Right hindlimb (tissue), 1 donor: ENCODE measurements at regions not wholly inside any gene's neighbourhood (a gene's known extent, or its start where the extent isn't known, plus 50 kb on each side); places are given as distances from the start of the nearest gene placed in this dataset.
"Not testable (repeated sequence)": the region's sequence is repeated elsewhere in the genome, so short reads cannot be mapped to it uniquely, and the experiment has no call there.

Experiments used
- DNase-seq: peaks from one replicate; pipeline ENCODE4 v3.0.0-alpha.2; 2018

GRCh38 chr7:73244782-73245311 lies 63.8 kb downstream of the NSUN5 start:
- DNase-seq = not testable (repeated sequence)

GRCh38 chr7:73234994-73235717 lies 73.5 kb downstream of the NSUN5 start:
- not testable (repeated sequence) for DNase-seq

GRCh38 chr7:73225745-73226144 lies 82.9 kb downstream of the NSUN5 start:
- peak; percentile 7 for DNase-seq

GRCh38 chr7:73221724-73222123 lies 86.9 kb downstream of the NSUN5 start:
- DNase-seq = not testable (repeated sequence)

GRCh38 chr7:73220766-73221370 lies 87.8 kb downstream of the NSUN5 start:
- not testable (repeated sequence) for DNase-seq

- DNase-seq = not testable (repeated sequence)
Measured at GRCh38 chr7:73220357-73220756, 88.3 kb downstream of the NSUN5 start.

- DNase-seq = not testable (repeated sequence)
Measured at GRCh38 chr7:73218802-73219201, 89.8 kb downstream of the NSUN5 start.

- DNase-seq = not testable (repeated sequence)
Measured at GRCh38 chr7:73216046-73216675, 92.5 kb downstream of the NSUN5 start.

- DNase-seq = not testable (repeated sequence)
Measured at GRCh38 chr7:73215232-73215631, 93.4 kb downstream of the NSUN5 start.

- DNase-seq = not testable (repeated sequence)
Measured at GRCh38 chr7:73214471-73214870, 94.2 kb downstream of the NSUN5 start.

- DNase-seq = not testable (repeated sequence)
Measured at GRCh38 chr7:73213076-73213475, 95.5 kb downstream of the NSUN5 start.

GRCh38 chr7:73205594-73205993 lies 103.0 kb downstream of the NSUN5 start:
- not testable (repeated sequence) for DNase-seq

- not testable (repeated sequence) for DNase-seq
Measured at GRCh38 chr7:73204898-73205297, 103.7 kb downstream of the NSUN5 start.

GRCh38 chr7:73203312-73203711 lies 105.3 kb downstream of the NSUN5 start:
- not testable (repeated sequence) for DNase-seq

GRCh38 chr7:73201264-73201663 lies 107.4 kb downstream of the NSUN5 start:
- DNase-seq = not testable (repeated sequence)

- not testable (repeated sequence) for DNase-seq
Measured at GRCh38 chr7:73200518-73201099, 108.0 kb downstream of the NSUN5 start.

GRCh38 chr7:73193991-73194390 lies 108.2 kb upstream of the SPDYE9 start:
- DNase-seq = not testable (repeated sequence)

- DNase-seq = not testable (repeated sequence)
Measured at GRCh38 chr7:73190483-73191155, 104.8 kb upstream of the SPDYE9 start.

- not testable (repeated sequence) for DNase-seq
Measured at GRCh38 chr7:73188287-73188686, 102.4 kb upstream of the SPDYE9 start.

GRCh38 chr7:73186589-73187309 lies 100.9 kb upstream of the SPDYE9 start:
- not testable (repeated sequence) for DNase-seq

GRCh38 chr7:73176813-73177212 lies 91.0 kb upstream of the SPDYE9 start:
- DNase-seq = not testable (repeated sequence)

- not testable (repeated sequence) for DNase-seq
Measured at GRCh38 chr7:73175322-73175721, 89.5 kb upstream of the SPDYE9 start.
